HUDEP-2 (cell line): ENCODE measurements at regions not wholly inside any gene's neighbourhood (a gene's known extent, or its start where the extent isn't known, plus 50 kb on each side); places are given as distances from the start of the nearest gene placed in this dataset.
"Not testable (repeated sequence)": the region's sequence is repeated elsewhere in the genome, so short reads cannot be mapped to it uniquely, and the experiment has no call there.

Experiments used
- DNase-seq, 76 experiments: peaks; one replicate each; lab custom pipeline; 2025; ENCODE audit not compliant: unreplicated experiment in 76 of 76; lab: John Stamatoyannopoulos, UW

DNA sequence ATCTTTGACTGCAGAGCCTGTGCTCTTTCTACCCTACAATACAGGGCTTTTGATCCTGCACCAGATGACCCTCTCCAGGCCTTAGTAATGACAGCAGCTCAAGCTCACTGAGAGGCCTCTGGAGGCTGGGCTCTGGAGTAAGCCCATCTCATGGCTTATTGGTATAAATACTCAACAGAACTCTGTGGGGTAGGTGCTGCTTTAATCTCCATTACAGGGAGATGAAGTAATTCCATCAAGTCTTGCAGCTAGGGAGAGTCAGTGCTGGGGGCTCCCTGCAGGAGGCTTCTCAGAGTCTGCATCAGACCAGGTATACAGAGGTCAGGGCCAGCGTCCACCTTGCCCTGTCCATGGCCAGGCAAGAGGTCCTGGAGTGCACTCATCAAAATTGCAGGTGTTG is 89.2 kb upstream of the SLC6A11 start:
- no peak for DNase-seq

DNA sequence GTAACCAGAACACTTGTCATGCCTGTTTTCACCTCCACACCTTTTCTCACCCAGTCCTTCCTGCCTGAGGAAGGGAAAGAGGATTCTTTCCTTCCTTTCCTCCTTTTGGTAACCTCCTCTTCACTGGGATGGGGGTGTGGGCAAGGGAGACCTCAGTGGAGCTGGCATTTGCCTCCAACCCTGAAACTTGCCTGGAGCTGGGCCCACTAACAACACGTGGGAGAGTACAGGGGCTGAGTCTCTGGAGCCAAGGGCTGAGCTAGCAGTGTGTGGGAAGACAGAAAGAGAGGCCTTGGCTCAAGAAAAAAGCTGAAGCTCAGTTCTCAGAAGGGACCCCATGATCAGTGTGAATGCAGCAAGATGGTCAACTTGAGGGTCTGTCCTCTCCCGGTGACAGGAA is 86.6 kb upstream of the SLC6A11 start:
- DNase-seq, result no peak

DNA sequence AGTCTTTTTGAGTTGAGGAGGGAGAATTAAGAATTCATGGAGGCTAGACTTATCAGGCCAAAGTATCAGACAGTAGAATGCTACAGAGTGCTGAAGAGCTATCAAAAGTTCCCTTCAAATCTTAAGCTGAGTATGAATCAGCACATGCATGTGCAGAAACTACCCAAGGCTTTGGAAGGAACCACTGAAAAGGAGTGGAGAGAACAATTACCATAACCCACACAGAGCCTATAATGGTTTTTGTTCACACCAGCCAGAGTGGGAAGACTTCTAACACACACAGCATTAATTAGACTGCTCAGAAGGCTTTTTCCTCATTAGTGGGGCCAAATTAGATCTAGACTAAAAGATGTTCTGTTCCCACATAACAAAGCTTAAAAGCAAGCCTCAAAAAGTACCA is 83.7 kb upstream of the SLC6A11 start:
- DNase-seq, result no peak

DNA sequence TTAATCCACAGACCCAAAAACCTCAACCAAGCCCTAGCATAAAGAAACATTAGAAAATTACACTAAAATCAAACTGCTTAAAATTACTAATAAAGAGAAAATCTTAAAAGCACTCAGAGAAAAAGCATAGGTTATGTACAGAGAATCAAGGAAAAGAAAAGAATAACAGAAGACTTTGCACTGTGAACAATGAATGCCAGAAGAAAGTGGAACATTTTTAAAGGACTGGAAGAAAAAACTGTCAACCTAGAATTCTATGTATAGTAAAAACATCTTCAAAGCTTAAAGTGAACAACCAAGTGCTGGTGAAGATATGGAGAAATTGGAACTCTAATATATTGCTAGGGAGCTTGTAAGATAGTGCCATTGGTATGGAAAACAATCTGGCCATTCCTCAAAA is 82.7 kb upstream of the SLC6A11 start:
- DNase-seq, result no peak

DNA sequence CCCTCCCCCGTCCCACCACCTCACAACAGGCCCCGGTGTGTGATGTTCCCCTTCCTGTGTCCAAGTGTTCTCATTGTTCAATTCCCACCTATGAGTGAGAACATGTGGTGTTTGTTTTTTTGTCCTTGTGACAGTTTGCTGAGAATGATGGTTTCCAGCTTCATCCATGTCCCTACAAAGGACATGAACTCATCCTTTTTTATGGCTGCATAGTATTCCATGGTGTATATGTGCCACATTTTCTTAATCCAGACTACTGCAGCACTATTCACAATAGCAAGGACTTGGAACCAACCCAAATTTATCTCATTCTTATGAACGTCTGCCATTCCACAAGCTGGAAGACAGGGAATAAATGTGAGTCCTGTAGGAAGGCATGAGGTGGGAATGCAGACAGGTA is 79.6 kb upstream of the SLC6A11 start:
- DNase-seq, result not testable (repeated sequence)

DNA sequence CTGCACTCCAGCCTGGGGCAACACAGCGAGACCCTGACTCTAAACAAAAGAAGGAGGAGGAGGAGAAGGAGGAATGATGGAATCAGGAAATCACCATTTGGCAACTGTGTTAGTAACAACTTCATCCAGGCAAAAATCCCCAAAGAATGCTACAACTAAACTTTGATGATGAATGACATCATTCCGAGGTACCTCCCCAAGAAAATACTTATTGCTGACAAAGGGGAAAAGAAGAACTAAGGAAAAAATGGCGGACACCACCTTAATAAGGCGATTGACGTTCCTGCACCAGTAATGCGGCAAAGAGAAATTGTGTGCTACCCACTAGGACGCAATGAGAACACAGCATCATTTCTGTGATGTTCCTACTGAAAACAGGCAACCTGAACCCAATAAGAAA is 78.2 kb upstream of the SLC6A11 start:
- no peak for DNase-seq

DNA sequence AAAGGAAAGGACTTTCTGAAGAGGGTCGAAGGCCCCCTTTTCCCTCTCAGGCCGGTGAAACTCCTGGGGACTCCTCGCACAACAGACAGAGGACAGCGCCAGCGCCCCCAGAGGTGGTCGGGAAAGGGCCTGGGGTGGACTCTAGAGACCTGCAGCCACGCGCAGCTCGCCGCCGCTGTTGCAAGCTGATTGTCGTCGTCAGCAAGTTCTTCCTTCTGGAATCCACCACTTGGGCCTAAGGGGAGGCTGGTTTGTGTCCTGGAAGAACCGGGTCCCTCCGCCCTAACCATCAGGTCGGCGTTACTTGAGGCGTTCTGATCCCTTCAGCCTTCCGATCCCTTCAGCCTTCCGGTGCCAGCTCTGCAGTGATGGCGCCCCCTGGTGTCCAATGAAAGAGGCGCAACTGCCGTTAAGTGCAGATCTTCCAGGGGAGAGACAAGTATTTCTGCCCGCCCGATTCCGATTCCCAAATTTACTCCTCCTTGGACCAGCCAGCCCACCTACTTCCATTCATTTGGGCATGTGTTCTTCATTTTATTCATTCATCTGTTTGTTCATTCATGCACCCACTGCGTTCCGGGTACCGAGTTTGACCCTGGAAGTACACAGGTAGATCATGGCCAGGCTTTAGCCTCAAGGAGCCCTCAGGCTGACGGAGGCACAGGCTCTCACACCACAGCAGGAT is 77.2 kb upstream of the SLC6A11 start:
- peak in 57 of 76 experiments; percentile 1 to 64 (median 36) for DNase-seq

DNA sequence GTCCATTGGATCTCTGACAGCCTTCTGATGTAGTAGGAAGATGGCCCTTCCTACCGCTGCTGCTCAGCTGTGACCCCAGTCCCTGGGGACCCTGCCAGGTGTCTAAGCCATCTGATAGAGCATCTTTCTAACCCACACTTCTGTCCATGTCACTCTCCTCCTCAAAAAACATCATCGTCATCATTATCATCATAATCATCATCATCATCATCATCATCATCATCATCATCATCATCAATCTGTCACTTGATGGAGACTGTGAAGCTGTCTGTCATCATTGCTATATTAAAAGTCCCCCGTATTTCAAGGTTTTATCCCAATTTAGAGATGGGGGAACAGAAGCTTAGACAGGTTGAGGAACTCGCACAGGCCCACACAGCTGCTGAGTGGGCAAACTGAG is 75.1 kb upstream of the SLC6A11 start:
- DNase-seq, result no peak

DNA sequence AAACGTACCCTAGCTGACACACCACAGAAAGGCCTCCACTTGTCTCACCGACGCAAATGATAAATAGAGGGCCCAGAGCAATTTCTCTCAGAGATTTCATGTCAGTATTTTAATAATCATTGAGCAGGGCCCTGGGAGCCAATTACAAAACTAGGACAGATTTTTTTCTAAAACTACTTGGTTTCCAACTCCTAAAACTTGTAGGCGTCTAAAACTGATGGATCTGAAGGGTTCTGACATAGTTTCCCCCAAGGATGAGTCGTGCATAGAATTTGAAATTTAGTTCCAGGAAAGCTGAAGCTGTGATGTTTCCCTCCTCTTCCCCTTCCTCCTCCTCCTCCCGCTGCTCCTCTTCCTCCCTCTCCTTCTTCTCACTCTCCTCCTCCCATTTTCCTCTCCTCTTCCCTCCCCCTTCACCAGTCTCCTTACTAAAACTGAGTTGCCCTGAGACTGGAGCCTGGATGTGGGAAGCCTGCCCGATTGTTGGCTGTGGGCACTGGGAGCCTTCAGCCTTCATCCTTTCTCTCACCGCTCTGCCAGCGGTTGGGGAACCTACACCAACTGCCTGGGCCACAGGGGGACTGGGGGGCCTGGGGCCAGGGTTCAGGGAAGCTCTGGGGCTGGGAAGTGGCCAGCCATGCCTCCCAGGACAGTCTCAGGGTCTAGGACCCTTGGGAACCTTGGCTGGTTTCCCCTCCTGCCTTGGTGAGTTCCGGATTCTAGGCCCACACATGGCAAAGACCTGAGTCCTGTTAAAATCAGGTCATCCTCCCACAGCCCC is 73.9 kb upstream of the SLC6A11 start:
- no peak for DNase-seq

DNA sequence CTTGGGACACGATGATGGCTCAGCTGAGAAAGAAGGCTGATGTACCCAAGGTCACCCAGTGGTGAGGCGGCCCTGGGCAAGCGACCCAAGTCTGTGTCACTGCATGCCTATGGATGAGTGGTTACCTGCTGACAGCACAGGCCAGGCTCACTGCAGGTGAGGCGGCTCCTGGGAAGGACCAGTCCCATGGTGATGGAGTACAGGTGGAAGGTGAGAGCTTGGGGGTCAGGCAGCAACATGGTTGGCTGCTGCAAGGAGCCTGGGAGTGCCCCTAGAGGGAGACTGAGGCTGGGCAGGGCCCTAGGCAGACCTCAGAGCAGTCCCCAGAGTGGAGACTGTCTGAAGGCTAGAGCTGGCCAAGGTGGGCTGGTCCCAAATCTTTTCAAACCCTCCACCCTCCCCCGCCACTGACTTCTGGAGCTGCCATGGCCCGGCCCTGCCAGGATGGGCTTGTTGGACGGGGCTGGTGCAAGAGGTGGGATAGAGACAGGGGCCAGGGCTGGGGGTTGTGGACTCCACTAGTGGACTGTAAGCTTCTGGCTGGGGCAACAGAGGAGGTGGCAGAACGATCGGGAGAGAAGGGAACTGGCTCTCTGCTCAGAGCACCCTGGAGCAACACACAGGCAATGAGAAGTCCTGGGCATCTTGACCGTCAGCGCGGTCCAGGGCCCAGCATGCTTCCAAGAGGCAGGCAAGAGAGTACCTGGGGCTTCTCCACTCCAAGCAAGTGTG is 72.5 kb upstream of the SLC6A11 start:
- no peak for DNase-seq

DNA sequence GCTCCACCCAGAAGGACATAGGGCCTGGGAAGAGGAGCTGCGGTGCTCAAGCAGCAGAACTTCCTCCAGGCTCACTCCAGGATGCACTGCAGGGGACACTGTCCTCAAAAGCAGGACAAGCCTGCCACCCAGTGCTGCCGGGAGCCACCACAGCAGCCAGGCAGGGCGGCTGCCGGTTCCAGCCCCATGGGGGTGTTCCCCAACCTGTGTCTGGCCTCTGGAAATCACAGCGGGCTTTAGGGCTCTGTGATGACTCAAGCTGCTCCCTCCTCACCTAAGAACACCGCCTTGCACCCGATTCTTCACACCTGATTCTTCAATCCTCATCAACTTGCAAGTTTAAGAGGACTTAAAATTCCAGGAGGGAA is 71.9 kb upstream of the SLC6A11 start:
- peak in 14 of 76 experiments; percentile 2 to 30 (median 8) for DNase-seq

DNA sequence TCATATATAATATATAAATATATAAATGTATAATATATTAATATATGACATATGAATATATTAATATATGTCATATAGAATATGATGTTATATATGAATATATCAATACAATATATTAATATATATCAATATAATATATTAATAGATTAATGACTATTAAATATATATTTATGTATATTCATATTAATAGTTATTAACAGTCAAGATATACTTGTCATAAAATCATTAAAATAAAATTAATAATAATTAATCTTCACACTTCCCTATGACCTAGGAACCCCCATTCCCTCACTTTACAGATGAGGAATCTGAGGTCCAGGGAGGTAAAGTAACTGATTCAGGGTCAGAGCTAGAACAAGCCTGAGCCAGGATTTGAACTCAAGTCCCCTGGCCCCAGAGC is 70.6 kb upstream of the SLC6A11 start:
- DNase-seq, result no peak

DNA sequence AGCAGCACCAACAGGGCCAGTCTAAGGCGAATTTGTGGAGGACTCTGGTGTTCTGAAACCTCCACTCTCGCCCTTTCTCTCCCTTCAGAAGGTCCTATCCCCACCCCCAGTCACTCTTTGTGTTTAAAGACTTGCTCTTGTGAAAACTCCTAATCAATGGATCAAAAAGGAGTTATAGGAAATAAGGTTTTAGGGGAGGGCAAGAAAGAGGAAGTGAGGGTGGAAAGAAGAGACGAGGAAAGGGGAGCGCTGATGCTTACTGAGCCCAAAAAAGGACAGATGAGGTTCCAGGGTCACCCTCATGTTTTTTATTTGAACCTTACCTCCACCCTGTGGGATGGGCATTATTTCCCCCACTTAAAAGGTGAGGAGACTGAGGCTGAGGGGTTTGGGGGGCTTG is 70.0 kb upstream of the SLC6A11 start:
- no peak for DNase-seq

DNA sequence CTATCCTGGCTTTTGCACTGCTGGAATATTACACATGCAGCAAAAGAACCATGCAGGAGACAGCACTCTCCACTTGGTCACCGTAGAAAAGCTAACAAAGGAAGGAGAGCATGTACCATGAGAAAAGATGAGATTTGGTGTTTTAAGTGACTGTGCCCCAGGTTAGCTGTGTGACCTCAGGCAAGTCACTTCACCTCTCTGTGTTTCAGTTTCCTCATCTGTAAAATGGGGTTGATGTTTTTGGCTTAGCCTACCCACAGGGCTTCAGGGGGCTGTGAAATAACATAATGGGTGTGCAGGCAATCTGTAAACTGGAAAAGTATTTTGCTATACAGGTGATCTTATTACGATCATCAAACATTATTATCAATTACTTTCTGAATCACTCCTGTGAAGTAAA is 69.3 kb upstream of the SLC6A11 start:
- DNase-seq, result no peak

DNA sequence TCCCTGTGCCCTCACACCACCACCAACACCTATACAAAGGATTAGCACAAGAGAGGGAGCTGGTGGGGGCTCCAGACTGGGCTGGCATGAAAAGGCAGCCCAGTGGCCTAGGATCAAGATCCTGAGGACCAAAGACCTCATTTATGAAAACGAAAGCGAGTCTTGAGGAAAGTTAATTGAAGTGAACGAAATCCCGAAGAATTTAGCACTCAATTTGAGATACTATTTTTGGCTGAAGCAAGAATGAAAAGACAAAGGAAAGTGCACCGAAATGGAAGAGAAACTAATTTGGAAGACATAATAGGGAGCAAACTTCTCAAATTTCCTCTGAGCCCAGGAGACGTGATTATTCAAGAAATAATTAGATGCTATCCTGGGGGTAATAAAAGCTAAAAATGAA is 68.7 kb upstream of the SLC6A11 start:
- no peak for DNase-seq

DNA sequence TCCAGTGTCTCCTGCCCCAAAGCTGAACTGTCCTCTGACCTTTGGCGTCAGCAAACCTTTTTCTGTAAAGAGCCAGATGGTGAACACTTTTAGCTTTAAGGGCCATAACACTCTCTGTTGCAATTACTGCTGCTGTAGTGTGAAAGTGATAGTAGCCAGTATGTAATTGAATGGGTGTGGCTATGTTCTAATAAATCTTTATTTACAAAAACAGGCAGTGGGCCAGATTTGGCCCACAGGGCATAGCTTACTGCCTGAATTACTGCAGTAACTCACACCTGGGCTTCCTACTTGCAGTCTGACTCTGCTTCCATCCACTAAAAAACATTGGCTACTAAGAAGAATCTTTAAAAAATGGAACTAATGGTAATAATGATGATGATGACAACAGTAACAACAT is 68.0 kb upstream of the SLC6A11 start:
- no peak for DNase-seq

DNA sequence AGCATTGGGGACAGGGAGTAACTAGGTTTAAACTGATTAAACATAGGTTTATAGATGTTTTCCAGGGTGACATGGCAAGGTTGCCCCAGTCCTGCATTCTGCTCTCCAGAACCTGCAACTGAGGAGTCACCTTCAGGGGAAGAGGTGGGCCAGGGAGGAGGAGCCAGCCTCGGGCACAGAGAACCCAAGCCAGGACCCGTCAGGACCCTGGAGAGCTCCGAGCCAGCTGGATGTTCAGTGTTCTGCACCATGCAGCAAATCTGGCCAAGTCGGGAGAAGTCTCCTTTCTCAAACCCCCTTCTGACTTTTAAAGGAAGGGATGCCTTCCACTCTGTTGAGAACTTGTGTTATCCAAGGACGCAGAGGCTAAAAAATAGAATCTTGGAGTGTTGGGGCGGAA is 62.1 kb upstream of the SLC6A11 start:
- peak in 38 of 76 experiments; percentile 2 to 53 (median 19) for DNase-seq

DNA sequence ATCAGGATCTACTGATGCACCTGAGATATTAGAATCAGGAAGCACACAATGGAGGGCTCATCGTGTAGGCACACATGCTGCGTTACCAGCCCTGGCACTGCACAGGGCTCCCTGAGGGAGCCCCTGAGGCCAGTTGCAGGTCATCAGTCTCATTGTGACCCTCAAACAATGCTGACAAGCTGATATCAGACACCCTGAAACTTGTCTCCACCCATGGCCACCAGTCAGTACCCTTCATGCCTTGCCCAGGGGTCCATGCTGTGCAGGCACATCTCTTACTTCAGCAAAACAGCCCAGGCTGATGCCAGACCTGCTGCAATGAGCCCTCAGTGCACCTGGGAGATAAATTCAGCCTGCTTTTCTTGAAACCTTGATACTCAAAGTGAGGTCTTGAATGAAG is 59.5 kb upstream of the SLC6A11 start:
- no peak for DNase-seq

DNA sequence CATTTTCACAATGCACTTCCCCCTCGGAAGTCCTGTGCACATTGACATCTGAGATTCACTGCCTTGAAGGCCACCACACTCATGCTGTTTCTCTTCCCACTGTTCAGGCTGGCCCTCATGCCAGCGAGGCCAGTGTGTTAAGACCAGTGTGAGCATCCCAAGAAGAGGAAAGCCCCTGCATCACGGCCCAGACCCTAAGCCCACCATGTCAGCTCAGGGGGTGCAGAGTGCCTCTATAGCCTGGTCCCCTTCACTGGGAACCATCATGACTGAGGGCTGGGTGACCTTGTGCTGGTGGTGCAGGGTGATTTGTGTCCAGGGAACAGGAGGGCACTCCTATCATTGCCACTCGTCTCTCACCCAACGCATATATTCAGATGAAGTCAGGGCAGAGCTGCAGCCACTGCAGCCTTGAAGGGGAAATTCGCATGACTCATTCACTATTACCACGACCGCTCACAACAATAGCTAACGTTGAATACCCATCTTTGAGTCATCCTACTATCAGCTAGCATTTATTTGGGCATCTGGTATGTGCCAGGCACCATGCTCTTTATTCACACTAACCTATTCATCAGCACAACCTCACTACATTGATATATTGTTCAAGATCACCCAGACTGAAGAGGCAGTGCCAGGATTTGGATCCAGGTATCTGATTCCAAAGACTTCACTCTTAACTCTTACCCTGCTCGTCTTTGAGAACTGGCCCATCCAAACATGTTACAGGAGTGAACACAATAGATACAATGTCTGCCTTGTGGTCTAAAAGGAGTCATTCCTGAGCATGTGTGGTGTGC is 58.8 kb upstream of the SLC6A11 start:
- no peak for DNase-seq

DNA sequence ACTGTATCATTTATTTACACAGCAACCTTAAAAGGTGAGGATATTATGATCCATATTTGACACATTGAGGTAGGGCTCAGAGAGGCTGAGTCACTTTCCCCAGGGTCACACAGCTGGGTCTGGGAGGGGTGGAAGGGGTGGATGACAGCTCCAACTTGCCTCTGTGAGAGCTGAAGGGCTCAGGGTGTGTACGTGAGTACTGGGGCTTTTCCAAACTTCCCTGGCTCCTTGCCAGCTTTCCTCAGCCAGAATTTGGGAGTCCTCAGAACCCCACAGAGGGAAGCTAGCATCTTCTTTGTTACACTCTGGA is 58.3 kb upstream of the SLC6A11 start:
- no peak for DNase-seq
